Stomach (tissue), 4 donors: ENCODE measurements at regions not wholly inside any gene's neighbourhood (a gene's known extent, or its start where the extent isn't known, plus 50 kb on each side); places are given as distances from the start of the nearest gene placed in this dataset.

ENCODE experiments used
- CTCF ChIP-seq, 7 experiments: fragments of 450-650 bp in 4 of 7; fragments of 200-600 bp in 3 of 7; sonication (generic) in 3 of 7; IDR thresholded peaks; one replicate each; pipeline ENCODE4 v1.5.1; 2016 to 2019; ENCODE audit warnings: antibody characterized with exemption in 7 of 7, control low read depth in 2 of 7, mild to moderate bottlenecking in 1 of 7
- EP300 ChIP-seq: sonication (generic); formaldehyde crosslinking; IDR thresholded peaks from one replicate; pipeline ENCODE4 v1.6.1; 2017; ENCODE audit warnings: antibody characterized with exemption

GRCh38 chr4:148914734-148915133 is 472.5 kb upstream of the NR3C2 start:
- TF ChIP-seq CTCF (IDR thresholded peaks at IDR 0.05), result no peak
- TF ChIP-seq EP300, result no peak
